ENCODE measurements at regions not wholly inside any gene's neighbourhood (a gene's known extent, or its start where the extent isn't known, plus 50 kb on each side); places are given as distances from the start of the nearest gene placed in this dataset.

GRCh38 chr9:126119731-126120130 is 206.9 kb upstream of the MVB12B start:
- no peak for TF ChIP-seq EZH2 (IDR thresholded peaks at IDR 0.05; ENCODE audit: borderline replicate concordance, low read depth, low read length, severe bottlenecking)
- no peak for TF ChIP-seq CTCF (IDR thresholded peaks at IDR 0.05; ENCODE audit: extremely low read depth in 1 of 2, insufficient read depth in 1 of 2, low read depth in 1 of 2, low read length in 2 of 2)

All from endothelial cell of umbilical vein (primary cell).